GM12878 (cell line): ENCODE measurements at regions not wholly inside any gene's neighbourhood (a gene's known extent, or its start where the extent isn't known, plus 50 kb on each side); places are given as distances from the start of the nearest gene placed in this dataset.

Experiments
- ATAC-seq: fragments of 200-7000 bp; cut with Tn5 transposase; 3 replicates; pipeline ENCODE4 v1.9.1; 2020; ENCODE audit warnings: mild to moderate bottlenecking, moderate library complexity
- BruUV-seq: library from RNA; stranded (reverse); fragments of 400-500 nt; replicated peaks from 2 replicates; lab custom pipeline; 2021; lab: Mats Ljungman, UMichigan
- CTCF ChIA-PET: fragments of 300-600 bp; sonication (Branson Sonifier 250); formaldehyde crosslinking; extraction: SDS; loops from one replicate; lab custom pipeline; 2021; ENCODE audit warnings: inconsistent platforms; lab: Yijun Ruan, JAX
- POLR2A ChIA-PET: fragments of 350-600 bp; formaldehyde crosslinking; extraction: SDS; loops from one replicate; lab custom pipeline; 2021; ENCODE audit warnings: inconsistent platforms; lab: Charles Lee
- RAD21 ChIA-PET: fragments of 300-600 bp; sonication (Branson Sonifier 250); formaldehyde crosslinking; loops from one replicate; lab custom pipeline; 2023; ENCODE audit warnings: antibody characterized with exemption; ENCODE audit not compliant: unreplicated experiment; lab: Charles Lee
- SMC1A ChIA-PET: fragments of 300-600 bp; sonication (Branson Sonifier 250); formaldehyde crosslinking; loops from one replicate; lab custom pipeline; 2023; ENCODE audit not compliant: unreplicated experiment, uncharacterized antibody; lab: Charles Lee
- DNase-seq: peaks from one replicate; pipeline ENCODE4 v3.0.0-alpha.2; 2011; ENCODE audit warnings: low read depth, low spot score
- FAIRE-seq: peaks from 3 replicates; lab custom pipeline; 2011; peaks lifted over from hg19 to GRCh38; lab: Jason Lieb, UNC
- H2AFZ ChIP-seq: 2 replicates; pipeline ENCODE4 v1.6.0; 2011; ENCODE audit warnings: low read depth, low read length, control low read depth; ENCODE audit not compliant: control insufficient read depth
- H3K27ac ChIP-seq: 2 replicates; pipeline ENCODE4 v1.5.1; 2011; ENCODE audit warnings: control low read depth; ENCODE audit not compliant: control insufficient read depth, insufficient read depth
- H3K27me3 ChIP-seq, 2 experiments: replicated peaks in 1 of 2; 2 replicates each; pipeline versions ENCODE4 v1.6.0 to v1.6.1; 2011; ENCODE audit warnings: low read length in 1 of 2; ENCODE audit not compliant: control insufficient read depth in 2 of 2, insufficient read depth in 2 of 2
- H3K36me3 ChIP-seq, 2 experiments: 2 replicates each; pipeline ENCODE4 v1.5.1; 2011; ENCODE audit warnings: low read length in 1 of 2; ENCODE audit not compliant: control insufficient read depth in 2 of 2, insufficient read depth in 2 of 2
- H3K4me1 ChIP-seq: 2 replicates; pipeline ENCODE4 v1.6.1; 2011; ENCODE audit warnings: mild to moderate bottlenecking, low read length, moderate library complexity, mixed read lengths; ENCODE audit not compliant: control insufficient read depth, insufficient read depth
- H3K4me2 ChIP-seq: 2 replicates; pipeline ENCODE4 v1.6.0; 2011; ENCODE audit warnings: control low read depth; ENCODE audit not compliant: control insufficient read depth, insufficient read depth
- H3K4me3 ChIP-seq: fragments of 200-600 bp; sonication (generic); 2 replicates; pipeline ENCODE4 v1.5.1; 2016
- H3K79me2 ChIP-seq: 2 replicates; pipeline ENCODE4 v1.6.0; 2011; ENCODE audit warnings: low read length; ENCODE audit not compliant: control insufficient read depth, insufficient read depth
- H3K9ac ChIP-seq: 2 replicates; pipeline ENCODE4 v1.8.0; 2011; ENCODE audit warnings: low read length, control low read depth, mixed read lengths; ENCODE audit not compliant: control insufficient read depth, insufficient read depth
- H3K9me3 ChIP-seq: replicated peaks from 3 replicates; pipeline ENCODE4 v1.5.1; 2011; ENCODE audit warnings: mild to moderate bottlenecking, low read length; ENCODE audit not compliant: control insufficient read depth, insufficient read depth
- H4K20me1 ChIP-seq: 2 replicates; pipeline ENCODE4 v1.6.0; 2011; ENCODE audit not compliant: control insufficient read depth, insufficient read depth
- JUND ChIP-seq: IDR thresholded peaks from 2 replicates; pipeline ENCODE4 v1.6.1; 2012; ENCODE audit warnings: low read depth, mild to moderate bottlenecking, low read length, improper control_type of control experiment, moderate library complexity
- KDM1A ChIP-seq: fragments of 200-600 bp; sonication (generic); IDR thresholded peaks from 2 replicates; pipeline ENCODE4 v1.6.1; 2016; ENCODE audit warnings: borderline replicate concordance
- MLLT1 ChIP-seq: fragments of 450-650 bp; IDR thresholded peaks from 2 replicates; pipeline ENCODE4 v1.6.1; 2016; ENCODE audit warnings: mild to moderate bottlenecking
- MYB ChIP-seq: fragments of 150-350 bp; IDR thresholded peaks from 2 replicates; pipeline ENCODE4 v1.6.1; 2014; ENCODE audit warnings: mild to moderate bottlenecking, low read depth, low read length, borderline replicate concordance
- MYC ChIP-seq: IDR thresholded peaks from 2 replicates; pipeline ENCODE4 v1.6.1; 2011; ENCODE audit warnings: mild to moderate bottlenecking, low read length, moderate library complexity, inconsistent platforms; ENCODE audit not compliant: insufficient read depth, insufficient replicate concordance, insufficient read length, severe bottlenecking
- SPI1 ChIP-seq: IDR thresholded peaks from 2 replicates; pipeline ENCODE4 v1.6.1; 2011; ENCODE audit warnings: low read depth, mild to moderate bottlenecking, low read length, moderate library complexity, borderline replicate concordance; ENCODE audit not compliant: insufficient read depth
- TARDBP ChIP-seq: IDR thresholded peaks from 2 replicates; pipeline ENCODE4 v1.6.1; 2016; ENCODE audit warnings: borderline replicate concordance
- WGBS: methylation state at CpG from one replicate; pipeline ENCODE4 v1.1.6; 2016; ENCODE audit warnings: low lambda C conversion rate; ENCODE audit not compliant: insufficient replicate concordance, insufficient coverage; ENCODE audit errors: missing lambda C conversion rate; 5-methylcytosine and 5-hydroxymethylcytosine counted together
- in situ Hi-C: fragments of 300-500 bp; cut with MboI; formaldehyde crosslinking; loops from 9 replicates; pipeline ENCODE4 v1.14.3; 2018; ENCODE audit warnings: mixed read lengths
- intact Hi-C: fragments of 100-400 bp; cut with micrococcal nuclease; formaldehyde crosslinking; loops from one replicate; pipeline ENCODE4 v1.14.2; 2022; ENCODE audit not compliant: unreplicated experiment
- TF ChIP-seq, protein P1 (sequence below): fragments of 450-650 bp; IDR thresholded peaks from 2 replicates; pipeline ENCODE4 v1.6.1; 2016; ENCODE audit warnings: mild to moderate bottlenecking, moderate library complexity, borderline replicate concordance
- TF ChIP-seq, protein P2 (sequence below), 3 experiments: IDR thresholded peaks in 2 of 3; conservative IDR thresholded peaks in 1 of 3; 2 replicates each; pipeline ENCODE4 v1.5.1; 2011; ENCODE audit warnings: low read depth in 3 of 3, low read length in 3 of 3, mild to moderate bottlenecking in 3 of 3, control low read depth in 2 of 3, moderate library complexity in 2 of 3, inconsistent platforms in 1 of 3, mixed read lengths in 1 of 3; ENCODE audit not compliant: control insufficient read depth in 2 of 3, insufficient read depth in 1 of 3; ENCODE audit errors: extremely low read depth in 1 of 3
- TF ChIP-seq, protein P3 (sequence below): IDR thresholded peaks from 2 replicates; pipeline ENCODE4 v1.6.1; 2012; ENCODE audit warnings: low read depth, low read length, improper control_type of control experiment

DNA sequence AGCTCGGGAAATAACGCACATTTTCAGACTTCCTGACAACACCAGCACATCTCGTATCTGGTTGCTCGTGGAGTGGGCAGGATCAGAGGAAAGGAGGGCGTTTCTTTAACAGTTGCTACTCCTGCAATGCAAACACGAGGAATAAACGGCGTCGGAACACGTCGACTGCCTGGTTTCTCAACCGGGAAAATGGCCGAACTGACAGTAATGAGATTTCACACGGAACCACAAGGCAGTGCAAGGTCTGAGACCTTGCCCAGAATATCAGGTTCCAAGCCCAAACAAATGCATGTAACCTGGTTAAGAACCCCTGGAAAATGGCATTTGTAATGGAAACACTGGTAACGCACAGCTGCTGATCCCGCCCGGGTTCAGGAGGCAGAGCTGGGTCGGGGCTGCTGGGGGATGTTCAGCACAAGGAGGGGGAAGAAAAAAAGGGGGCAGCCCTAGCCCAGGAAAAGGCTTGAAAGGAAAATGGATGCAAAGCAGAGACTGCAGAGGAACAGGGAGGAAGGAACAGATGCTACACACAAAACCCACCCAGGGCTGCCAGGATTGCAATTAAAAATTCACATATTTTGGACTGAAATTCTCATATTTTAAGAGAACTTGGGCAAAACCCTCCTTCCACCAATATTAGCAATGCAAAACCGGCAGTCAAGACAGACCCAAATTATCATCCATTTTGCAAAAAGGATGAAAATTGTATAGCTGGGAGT lies 61.6 kb upstream of the KLHL29 start:
- DNase-seq (no peak), ATAC-seq (no peak), FAIRE-seq (no peak)
- Histone ChIP-seq H3K36me3 (no peaks in the 10 kb centered on the region), H3K4me3 (no peak overlapping the region), H3K27ac (no peak overlapping the region), H3K9me3 (no peaks in the 10 kb centered on the region), H3K9ac (no peak overlapping the region), H3K4me1 (no peaks in the 10 kb centered on the region), H3K27me3 (peaks cover 5 to 8% of the 10 kb centered on the region in 2 experiments; a peak in 3 of 4 replicates), H2AFZ (no peak overlapping the region), H3K4me2 (no peak overlapping the region), H3K79me2 (no peaks in the 10 kb centered on the region), H4K20me1 (no peaks in the 10 kb centered on the region)
- ChIA-PET SMC1A (no interaction called here), RAD21 (no interaction called here), POLR2A (no interaction called here), CTCF (no interaction called here)
- TF ChIP-seq SPI1 (no peak), MYC (no peak), KDM1A (no peak), MYB (no peak), MLLT1 (no peak), TARDBP (no peak), JUND (no peak)
- TF ChIP-seq, protein P1, sequence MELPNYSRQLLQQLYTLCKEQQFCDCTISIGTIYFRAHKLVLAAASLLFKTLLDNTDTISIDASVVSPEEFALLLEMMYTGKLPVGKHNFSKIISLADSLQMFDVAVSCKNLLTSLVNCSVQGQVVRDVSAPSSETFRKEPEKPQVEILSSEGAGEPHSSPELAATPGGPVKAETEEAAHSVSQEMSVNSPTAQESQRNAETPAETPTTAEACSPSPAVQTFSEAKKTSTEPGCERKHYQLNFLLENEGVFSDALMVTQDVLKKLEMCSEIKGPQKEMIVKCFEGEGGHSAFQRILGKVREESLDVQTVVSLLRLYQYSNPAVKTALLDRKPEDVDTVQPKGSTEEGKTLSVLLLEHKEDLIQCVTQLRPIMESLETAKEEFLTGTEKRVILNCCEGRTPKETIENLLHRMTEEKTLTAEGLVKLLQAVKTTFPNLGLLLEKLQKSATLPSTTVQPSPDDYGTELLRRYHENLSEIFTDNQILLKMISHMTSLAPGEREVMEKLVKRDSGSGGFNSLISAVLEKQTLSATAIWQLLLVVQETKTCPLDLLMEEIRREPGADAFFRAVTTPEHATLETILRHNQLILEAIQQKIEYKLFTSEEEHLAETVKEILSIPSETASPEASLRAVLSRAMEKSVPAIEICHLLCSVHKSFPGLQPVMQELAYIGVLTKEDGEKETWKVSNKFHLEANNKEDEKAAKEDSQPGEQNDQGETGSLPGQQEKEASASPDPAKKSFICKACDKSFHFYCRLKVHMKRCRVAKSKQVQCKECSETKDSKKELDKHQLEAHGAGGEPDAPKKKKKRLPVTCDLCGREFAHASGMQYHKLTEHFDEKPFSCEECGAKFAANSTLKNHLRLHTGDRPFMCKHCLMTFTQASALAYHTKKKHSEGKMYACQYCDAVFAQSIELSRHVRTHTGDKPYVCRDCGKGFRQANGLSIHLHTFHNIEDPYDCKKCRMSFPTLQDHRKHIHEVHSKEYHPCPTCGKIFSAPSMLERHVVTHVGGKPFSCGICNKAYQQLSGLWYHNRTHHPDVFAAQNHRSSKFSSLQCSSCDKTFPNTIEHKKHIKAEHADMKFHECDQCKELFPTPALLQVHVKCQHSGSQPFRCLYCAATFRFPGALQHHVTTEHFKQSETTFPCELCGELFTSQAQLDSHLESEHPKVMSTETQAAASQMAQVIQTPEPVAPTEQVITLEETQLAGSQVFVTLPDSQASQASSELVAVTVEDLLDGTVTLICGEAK: no peak
- TF ChIP-seq, protein P2, sequence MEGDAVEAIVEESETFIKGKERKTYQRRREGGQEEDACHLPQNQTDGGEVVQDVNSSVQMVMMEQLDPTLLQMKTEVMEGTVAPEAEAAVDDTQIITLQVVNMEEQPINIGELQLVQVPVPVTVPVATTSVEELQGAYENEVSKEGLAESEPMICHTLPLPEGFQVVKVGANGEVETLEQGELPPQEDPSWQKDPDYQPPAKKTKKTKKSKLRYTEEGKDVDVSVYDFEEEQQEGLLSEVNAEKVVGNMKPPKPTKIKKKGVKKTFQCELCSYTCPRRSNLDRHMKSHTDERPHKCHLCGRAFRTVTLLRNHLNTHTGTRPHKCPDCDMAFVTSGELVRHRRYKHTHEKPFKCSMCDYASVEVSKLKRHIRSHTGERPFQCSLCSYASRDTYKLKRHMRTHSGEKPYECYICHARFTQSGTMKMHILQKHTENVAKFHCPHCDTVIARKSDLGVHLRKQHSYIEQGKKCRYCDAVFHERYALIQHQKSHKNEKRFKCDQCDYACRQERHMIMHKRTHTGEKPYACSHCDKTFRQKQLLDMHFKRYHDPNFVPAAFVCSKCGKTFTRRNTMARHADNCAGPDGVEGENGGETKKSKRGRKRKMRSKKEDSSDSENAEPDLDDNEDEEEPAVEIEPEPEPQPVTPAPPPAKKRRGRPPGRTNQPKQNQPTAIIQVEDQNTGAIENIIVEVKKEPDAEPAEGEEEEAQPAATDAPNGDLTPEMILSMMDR (IDR thresholded peaks at IDR 0.05 in 2 of 3, conservative IDR thresholded peaks at IDR 0.05 in 1 of 3; ENCODE audit: control insufficient read depth in 2 of 3, extremely low read depth in 1 of 3, insufficient read depth in 1 of 3, low read depth in 3 of 3, low read length in 3 of 3): no peak
- TF ChIP-seq, protein P3, sequence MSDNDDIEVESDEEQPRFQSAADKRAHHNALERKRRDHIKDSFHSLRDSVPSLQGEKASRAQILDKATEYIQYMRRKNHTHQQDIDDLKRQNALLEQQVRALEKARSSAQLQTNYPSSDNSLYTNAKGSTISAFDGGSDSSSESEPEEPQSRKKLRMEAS: no peak
- in situ Hi-C loops (no loop called here), intact Hi-C loops (no loop called here)
- WGBS: 47% methylated on average over 19 of the region's 19 CpGs
- BruUV-seq: no TSS peak
